ENCODE measurements at regions not wholly inside any gene's neighbourhood (a gene's known extent, or its start where the extent isn't known, plus 50 kb on each side); places are given as distances from the start of the nearest gene placed in this dataset.

DNA sequence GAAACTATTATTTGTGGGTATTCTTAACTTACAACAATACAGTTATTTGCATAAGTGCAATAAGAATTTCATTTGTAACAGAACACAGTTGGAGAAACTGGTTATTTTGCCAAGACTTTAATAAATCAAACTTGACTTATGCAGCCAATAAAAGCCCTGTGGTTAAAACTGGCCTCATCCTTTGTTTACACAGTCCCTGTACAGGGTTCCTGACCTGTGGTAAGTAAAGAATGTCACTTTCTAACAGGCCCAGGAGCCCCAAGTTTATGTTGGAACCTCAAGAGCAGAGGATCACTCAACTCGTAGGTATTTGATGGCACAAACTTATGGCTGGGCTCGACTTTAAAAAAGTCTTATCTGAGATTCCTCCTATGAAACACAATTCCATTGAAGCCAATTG is 88.6 kb upstream of the PTCHD1 start:
- CTCF ChIA-PET, result no interaction called here
- POLR2A ChIA-PET (ENCODE audit: low non-redundant PET), result no interaction called here
- H3K27ac ChIP-seq, result no peak overlapping the region
- TF ChIP-seq, protein P1, sequence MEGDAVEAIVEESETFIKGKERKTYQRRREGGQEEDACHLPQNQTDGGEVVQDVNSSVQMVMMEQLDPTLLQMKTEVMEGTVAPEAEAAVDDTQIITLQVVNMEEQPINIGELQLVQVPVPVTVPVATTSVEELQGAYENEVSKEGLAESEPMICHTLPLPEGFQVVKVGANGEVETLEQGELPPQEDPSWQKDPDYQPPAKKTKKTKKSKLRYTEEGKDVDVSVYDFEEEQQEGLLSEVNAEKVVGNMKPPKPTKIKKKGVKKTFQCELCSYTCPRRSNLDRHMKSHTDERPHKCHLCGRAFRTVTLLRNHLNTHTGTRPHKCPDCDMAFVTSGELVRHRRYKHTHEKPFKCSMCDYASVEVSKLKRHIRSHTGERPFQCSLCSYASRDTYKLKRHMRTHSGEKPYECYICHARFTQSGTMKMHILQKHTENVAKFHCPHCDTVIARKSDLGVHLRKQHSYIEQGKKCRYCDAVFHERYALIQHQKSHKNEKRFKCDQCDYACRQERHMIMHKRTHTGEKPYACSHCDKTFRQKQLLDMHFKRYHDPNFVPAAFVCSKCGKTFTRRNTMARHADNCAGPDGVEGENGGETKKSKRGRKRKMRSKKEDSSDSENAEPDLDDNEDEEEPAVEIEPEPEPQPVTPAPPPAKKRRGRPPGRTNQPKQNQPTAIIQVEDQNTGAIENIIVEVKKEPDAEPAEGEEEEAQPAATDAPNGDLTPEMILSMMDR (conservative IDR thresholded peaks at IDR 0.05; ENCODE audit: low read depth), result no peak
- no peak for DNase-seq (ENCODE audit: low spot score)

- CTCF ChIA-PET, result no interaction called here
- POLR2A ChIA-PET (ENCODE audit: low non-redundant PET), result no interaction called here
- no peak for DNase-seq (ENCODE audit: low spot score)
- TF ChIP-seq, protein P1 (conservative IDR thresholded peaks at IDR 0.05; ENCODE audit: low read depth), result no peak
- H3K27ac ChIP-seq, result no peak overlapping the region
Observed at GRCh38 chrX:23248187-23248586, 86.5 kb upstream of the PTCHD1 start.

DNA sequence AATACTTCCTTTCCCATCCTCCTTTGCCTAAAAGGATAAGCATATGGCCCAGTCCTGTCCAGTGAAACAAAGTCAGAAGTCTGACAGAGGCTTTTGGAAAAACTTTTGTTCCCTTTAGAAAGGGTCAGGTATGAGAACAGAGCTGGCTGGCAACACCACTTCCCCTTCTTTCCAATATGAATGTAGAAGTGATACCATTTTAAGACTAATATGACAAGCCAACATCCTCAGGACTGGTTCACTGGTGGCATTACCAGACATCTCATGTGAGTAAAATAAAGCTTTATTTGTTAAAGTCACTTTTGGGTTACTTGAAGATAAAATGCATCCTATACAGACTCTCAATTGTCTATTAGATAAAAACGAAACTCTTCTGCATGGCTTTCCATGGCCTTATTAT is 83.6 kb upstream of the PTCHD1 start:
- no peak overlapping the region for H3K27ac ChIP-seq
- DNase-seq (ENCODE audit: low spot score), result no peak
- ChIA-PET POLR2A (ENCODE audit: low non-redundant PET) (no interaction called here), CTCF (no interaction called here)
- TF ChIP-seq, protein P1 (conservative IDR thresholded peaks at IDR 0.05; ENCODE audit: low read depth), result no peak

GRCh38 chrX:23263892-23264291 is 70.8 kb upstream of the PTCHD1 start:
- no peak for DNase-seq (ENCODE audit: low spot score)
- ChIA-PET CTCF (no interaction called here), POLR2A (ENCODE audit: low non-redundant PET) (no interaction called here)
- TF ChIP-seq, protein P1 (conservative IDR thresholded peaks at IDR 0.05; ENCODE audit: low read depth), result no peak
- no peak overlapping the region for H3K27ac ChIP-seq

DNA sequence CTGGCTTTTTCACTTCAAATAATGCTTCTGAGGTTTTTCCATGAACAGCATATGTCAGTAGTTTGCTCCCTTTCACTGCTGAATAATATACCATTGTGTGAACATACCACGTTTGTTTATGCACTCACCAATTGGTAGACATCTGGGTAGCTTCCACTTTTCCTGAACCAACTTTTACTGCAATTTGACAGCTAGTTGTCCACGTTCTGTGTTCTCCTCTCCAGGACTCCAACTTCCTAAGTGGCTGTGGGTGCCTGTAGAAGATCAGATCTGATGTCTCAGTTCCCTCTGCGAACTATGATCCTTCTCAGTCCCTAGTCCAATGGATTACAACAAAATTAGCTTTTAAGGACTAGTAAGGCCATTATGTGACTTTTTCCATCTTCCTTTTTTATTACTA is 64.7 kb upstream of the PTCHD1 start:
- ChIA-PET POLR2A (ENCODE audit: low non-redundant PET) (no interaction called here), CTCF (no interaction called here)
- DNase-seq (ENCODE audit: low spot score), result no peak
- TF ChIP-seq, protein P1 (conservative IDR thresholded peaks at IDR 0.05; ENCODE audit: low read depth), result no peak
- H3K27ac ChIP-seq, result no peak overlapping the region

GRCh38 chrX:23271026-23271425 is 63.6 kb upstream of the PTCHD1 start:
- POLR2A ChIA-PET (ENCODE audit: low non-redundant PET), result no interaction called here
- CTCF ChIA-PET, result no interaction called here
- no peak overlapping the region for H3K27ac ChIP-seq
- TF ChIP-seq, protein P1 (conservative IDR thresholded peaks at IDR 0.05; ENCODE audit: low read depth), result no peak
- no peak for DNase-seq (ENCODE audit: low spot score)

- POLR2A ChIA-PET (ENCODE audit: low non-redundant PET), result no interaction called here
- peak; percentile 79 for DNase-seq (ENCODE audit: low spot score)
- CTCF ChIA-PET, result interaction anchor here (0.6 kb wide), 1 partner anchor 521 kb away, joined by 3 read pairs; no protein-coding TSS in a partner anchor
- H3K27ac ChIP-seq, result peak overlapping the region; percentile 26; the same call in 1 of the 2 replicates
- TF ChIP-seq, protein P1 (conservative IDR thresholded peaks at IDR 0.05; ENCODE audit: low read depth), result no peak
Observed at GRCh38 chrX:23276475-23276874, 58.2 kb upstream of the PTCHD1 start.

All from RWPE1 (cell line).